Common myeloid progenitor, CD34-positive (primary cell): ENCODE measurements at regions not wholly inside any gene's neighbourhood (a gene's known extent, or its start where the extent isn't known, plus 50 kb on each side); places are given as distances from the start of the nearest gene placed in this dataset.

Experiments
- CTCF ChIA-PET: fragments of 350-600 bp; sonication (Branson Sonifier 250); formaldehyde crosslinking; loops from one replicate; lab custom pipeline; 2021; ENCODE audit warnings: antibody characterized with exemption; lab: Charles Lee
- POLR2A ChIA-PET: fragments of 350-600 bp; sonication (Branson Sonifier 250); formaldehyde crosslinking; loops from one replicate; lab custom pipeline; 2021; ENCODE audit warnings: antibody characterized with exemption; lab: Charles Lee
- DNase-seq, 3 donors: peaks; one replicate each; pipeline versions ENCODE4 v3.0.0 to v3.0.0-alpha.2; 2013
- H3K27ac ChIP-seq, 2 experiments: 1 replicate in 1 of 2; 2 replicates in 1 of 2; pipeline ENCODE4 v1.7.0; 2013; ENCODE audit warnings: inconsistent platforms in 2 of 2, low read length in 2 of 2, mild to moderate bottlenecking in 2 of 2, low read depth in 1 of 2, moderate library complexity in 1 of 2; ENCODE audit not compliant: severe bottlenecking in 2 of 2, insufficient read depth in 1 of 2, poor library complexity in 1 of 2
- H3K27me3 ChIP-seq, 5 experiments: replicated peaks in 2 of 5; 1 replicate in 3 of 5; 2 replicates in 2 of 5; pipeline versions ENCODE4 v1.6.1 to v1.7.0; 2013; ENCODE audit warnings: low read length in 4 of 5, mild to moderate bottlenecking in 2 of 5, moderate library complexity in 2 of 5, inconsistent platforms in 1 of 5; ENCODE audit not compliant: insufficient read depth in 5 of 5, control insufficient read depth in 4 of 5
- H3K36me3 ChIP-seq, 4 experiments: 1 replicate in 2 of 4; 2 replicates in 2 of 4; pipeline versions ENCODE4 v1.6.1 to v1.7.0; 2013; ENCODE audit warnings: low read length in 3 of 4, control low read depth in 1 of 4, mild to moderate bottlenecking in 1 of 4; ENCODE audit not compliant: control insufficient read depth in 4 of 4, insufficient read depth in 4 of 4
- H3K4me1 ChIP-seq, 4 experiments: 1 replicate in 3 of 4; 2 replicates in 1 of 4; pipeline versions ENCODE4 v1.6.1 to v1.7.1; 2013; ENCODE audit warnings: low read length in 3 of 4, mild to moderate bottlenecking in 3 of 4, control low read depth in 1 of 4, inconsistent platforms in 1 of 4, moderate library complexity in 1 of 4; ENCODE audit not compliant: control insufficient read depth in 4 of 4, insufficient read depth in 4 of 4; ENCODE audit errors: control extremely low read depth in 1 of 4
- H3K4me3 ChIP-seq, 7 experiments: 1 replicate in 4 of 7; 2 replicates in 3 of 7; pipeline versions ENCODE4 v1.5.1 to v1.7.0; 2013; ENCODE audit warnings: mild to moderate bottlenecking in 7 of 7, low read length in 6 of 7, moderate library complexity in 6 of 7, inconsistent platforms in 2 of 7, low read depth in 2 of 7, control low read depth in 1 of 7; ENCODE audit not compliant: insufficient read depth in 4 of 7, control insufficient read depth in 1 of 7; ENCODE audit errors: extremely low read depth in 1 of 7
- H3K9me3 ChIP-seq, 5 experiments: 1 replicate in 4 of 5; 2 replicates in 1 of 5; pipeline versions ENCODE4 v1.6.1 to v1.7.1; 2013; ENCODE audit warnings: low read length in 4 of 5, mild to moderate bottlenecking in 2 of 5, inconsistent platforms in 1 of 5, low read depth in 1 of 5, moderate library complexity in 1 of 5; ENCODE audit not compliant: control insufficient read depth in 4 of 5, insufficient read depth in 2 of 5; ENCODE audit errors: control extremely low read depth in 1 of 5
- WGBS: methylation state at CpG from one replicate; pipeline ENCODE4 v1.1.5; 2013; ENCODE audit not compliant: insufficient coverage; 5-methylcytosine and 5-hydroxymethylcytosine counted together

DNA sequence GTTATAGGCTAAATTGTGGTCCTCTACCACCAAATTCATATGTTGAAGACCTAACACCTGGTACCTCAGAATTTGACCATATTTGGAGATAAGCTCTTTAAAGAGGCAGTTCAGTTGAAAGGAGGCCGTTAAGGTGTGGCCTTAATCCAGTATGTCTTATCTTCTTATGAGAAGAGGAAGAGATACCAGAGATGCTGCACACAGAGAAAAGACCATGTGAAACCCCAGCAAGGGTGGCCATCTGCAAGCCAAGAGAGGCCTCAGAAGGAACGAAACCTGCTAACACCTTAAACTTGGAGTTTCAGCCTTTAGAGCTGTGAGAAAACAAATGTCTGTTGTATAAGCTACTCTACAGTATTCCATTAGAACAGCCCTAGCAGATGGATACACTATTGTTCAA, 528.1 kb upstream of the DCC start:
- WGBS = 93% methylated on average over 2 of the region's 2 CpGs
- H3K9me3 ChIP-seq = no peaks in the 10 kb centered on the region
- ChIA-PET CTCF (no interaction called here), POLR2A (no interaction called here)
- no peaks in the 10 kb centered on the region for H3K36me3 ChIP-seq
- no peak for DNase-seq
- H3K27me3 ChIP-seq = no peaks in the 10 kb centered on the region
- no peak overlapping the region for H3K4me3 ChIP-seq
- no peaks in the 10 kb centered on the region for H3K4me1 ChIP-seq
- no peak overlapping the region for H3K27ac ChIP-seq

DNA sequence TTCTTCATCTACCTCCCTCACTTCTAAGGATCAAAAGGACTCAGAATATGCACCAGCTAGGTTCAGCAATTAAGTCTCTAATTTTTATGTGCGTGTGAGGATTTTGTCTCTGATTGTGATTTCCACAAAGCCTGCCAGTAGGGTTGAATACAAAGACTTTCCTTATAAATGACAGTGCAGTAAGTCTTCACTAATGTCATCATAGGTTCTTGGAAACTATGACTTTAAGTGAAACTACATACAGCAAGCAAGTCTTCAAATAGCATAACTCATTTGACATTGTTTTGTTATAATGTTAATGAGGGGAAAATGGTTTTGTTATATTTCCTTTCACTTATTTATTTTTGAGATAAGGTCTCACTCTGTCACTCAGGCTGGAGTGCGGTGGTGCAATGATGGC, 526.3 kb upstream of the DCC start:
- POLR2A ChIA-PET = no interaction called here
- WGBS = 100% methylated on average over 1 of the region's 2 CpGs
- Histone ChIP-seq H3K27me3 (no peaks in the 10 kb centered on the region), H3K4me1 (no peaks in the 10 kb centered on the region), H3K9me3 (no peaks in the 10 kb centered on the region), H3K36me3 (no peaks in the 10 kb centered on the region), H3K4me3 (no peak overlapping the region), H3K27ac (no peak overlapping the region)
- CTCF ChIA-PET = no interaction called here
- DNase-seq = no peak

DNA sequence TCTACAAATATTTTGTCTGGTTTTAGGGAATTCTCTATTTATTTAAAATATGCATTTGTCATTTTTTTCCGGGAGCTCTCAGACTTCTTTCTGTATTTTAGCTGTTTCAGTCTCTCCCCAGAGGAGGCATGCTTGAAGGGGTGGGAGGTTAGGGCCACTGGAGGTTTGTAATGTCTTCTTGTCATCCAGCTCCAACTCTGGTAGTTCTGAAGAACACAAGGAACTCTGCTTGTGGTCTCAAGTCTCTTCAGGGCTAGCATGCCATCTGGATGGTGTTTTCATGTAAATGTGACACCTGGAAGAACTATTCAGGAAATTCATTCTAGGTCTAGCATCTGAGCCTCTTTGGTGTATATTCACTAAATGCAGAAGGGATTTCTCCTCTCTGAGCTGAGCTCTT, 518.4 kb upstream of the DCC start:
- Histone ChIP-seq H3K27me3 (no peaks in the 10 kb centered on the region), H3K27ac (no peak overlapping the region), H3K36me3 (no peaks in the 10 kb centered on the region), H3K9me3 (no peaks in the 10 kb centered on the region), H3K4me1 (no peaks in the 10 kb centered on the region), H3K4me3 (no peak overlapping the region)
- CTCF ChIA-PET = interaction anchor here (0.6 kb wide), 1 partner anchor 975 kb away, joined by 3 read pairs; no protein-coding TSS in a partner anchor
- POLR2A ChIA-PET = no interaction called here
- no peak for DNase-seq
- no CpG with 5 or more reads among the region's 1 CpG for WGBS

DNA sequence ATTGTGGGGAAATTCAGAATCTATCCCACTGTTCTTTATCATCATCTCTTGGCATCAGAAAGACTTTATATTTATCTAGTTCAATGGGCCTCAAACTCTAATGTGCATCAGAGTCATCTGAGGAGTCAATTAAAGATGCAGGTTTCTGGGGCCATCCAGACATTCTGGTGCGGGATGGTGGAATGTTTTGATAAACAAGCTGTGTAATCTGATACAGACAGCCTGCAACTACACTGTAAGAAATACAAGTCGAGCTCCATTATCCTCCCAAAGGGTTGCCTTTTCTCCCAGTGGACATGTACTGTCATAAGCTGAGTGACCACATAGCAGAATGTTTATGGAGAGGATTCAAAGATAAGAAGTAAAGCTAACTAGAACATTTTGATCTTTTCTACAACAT, 515.3 kb upstream of the DCC start:
- POLR2A ChIA-PET = no interaction called here
- Histone ChIP-seq H3K9me3 (no peaks in the 10 kb centered on the region), H3K4me3 (no peak overlapping the region), H3K4me1 (no peaks in the 10 kb centered on the region), H3K36me3 (no peaks in the 10 kb centered on the region), H3K27ac (no peak overlapping the region), H3K27me3 (no peaks in the 10 kb centered on the region)
- DNase-seq = no peak
- WGBS = no CpG with 5 or more reads among the region's 2 CpGs
- CTCF ChIA-PET = no interaction called here

DNA sequence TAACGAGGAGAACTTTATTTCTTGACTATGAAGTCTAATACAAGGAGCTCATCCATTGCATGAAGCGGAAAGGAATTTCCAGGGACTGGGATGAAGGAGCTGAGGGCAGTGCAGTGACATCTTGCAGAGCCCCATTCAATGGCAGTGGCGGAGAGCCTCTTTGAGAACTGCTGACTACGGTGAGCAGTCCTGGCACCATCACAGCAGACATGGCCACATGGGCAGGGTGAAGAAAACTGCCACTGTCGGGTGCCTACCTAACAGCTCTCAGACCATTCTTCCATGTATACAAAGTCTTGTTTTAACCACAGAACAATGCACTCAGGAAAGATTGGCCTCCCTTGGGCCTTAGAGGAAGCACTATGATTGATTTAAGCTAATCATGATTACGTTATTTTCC, 506.1 kb upstream of the DCC start:
- no peak for DNase-seq
- Histone ChIP-seq H3K9me3 (no peaks in the 10 kb centered on the region), H3K36me3 (no peaks in the 10 kb centered on the region), H3K4me3 (no peak overlapping the region), H3K27me3 (no peaks in the 10 kb centered on the region), H3K27ac (no peak overlapping the region), H3K4me1 (no peaks in the 10 kb centered on the region)
- ChIA-PET CTCF (no interaction called here), POLR2A (no interaction called here)
- WGBS = 74% methylated on average over 5 of the region's 6 CpGs

DNA sequence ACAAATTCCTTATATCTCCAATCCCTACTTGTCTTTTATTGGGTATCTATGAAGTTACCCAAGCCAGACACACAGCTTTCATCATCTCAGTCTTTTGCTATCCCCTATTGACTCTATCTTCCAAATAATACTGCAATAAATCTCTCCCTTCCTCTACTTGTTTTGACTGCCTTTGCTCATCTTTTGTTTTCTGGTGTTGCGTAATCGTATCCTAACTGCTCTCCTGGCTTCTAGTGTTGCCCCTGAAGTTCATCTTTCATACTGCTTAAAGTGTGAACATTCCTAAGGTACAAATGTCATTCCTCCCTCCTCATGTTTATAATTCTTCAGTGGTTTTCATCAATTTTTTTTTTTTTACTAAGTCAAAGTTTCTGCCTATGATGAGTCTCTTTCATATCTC, 491.3 kb upstream of the DCC start:
- DNase-seq = no peak
- H3K4me3 ChIP-seq = no peak overlapping the region
- POLR2A ChIA-PET = no interaction called here
- no peak overlapping the region for H3K27ac ChIP-seq
- H3K27me3 ChIP-seq = no peaks in the 10 kb centered on the region
- no peaks in the 10 kb centered on the region for H3K4me1 ChIP-seq
- H3K9me3 ChIP-seq = no peaks in the 10 kb centered on the region
- CTCF ChIA-PET = no interaction called here
- H3K36me3 ChIP-seq = no peaks in the 10 kb centered on the region
- WGBS = 100% methylated on average over 2 of the region's 2 CpGs

DNA sequence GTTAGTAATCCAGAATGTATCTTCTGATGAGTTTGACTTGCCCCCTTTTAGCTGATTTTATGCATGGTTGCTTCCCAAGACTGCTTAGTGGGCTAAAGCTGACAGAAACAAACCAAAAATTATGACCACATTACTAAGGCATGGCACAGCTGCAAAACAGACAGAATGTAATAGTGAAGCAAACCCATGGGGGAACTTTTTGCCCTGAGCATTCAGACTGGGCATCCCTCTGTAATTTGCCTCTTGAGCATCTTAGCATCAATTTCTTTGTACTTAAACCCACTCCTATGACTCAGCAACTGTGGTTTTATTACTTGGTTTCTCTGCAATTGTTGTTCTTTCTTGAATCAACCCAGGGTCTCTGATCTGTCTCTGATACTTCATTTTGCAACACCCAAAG, 487.3 kb upstream of the DCC start:
- no peak overlapping the region for H3K4me3 ChIP-seq
- no peaks in the 10 kb centered on the region for H3K36me3 ChIP-seq
- no peaks in the 10 kb centered on the region for H3K4me1 ChIP-seq
- no peaks in the 10 kb centered on the region for H3K27me3 ChIP-seq
- ChIA-PET POLR2A (no interaction called here), CTCF (no interaction called here)
- no peaks in the 10 kb centered on the region for H3K9me3 ChIP-seq
- H3K27ac ChIP-seq = no peak overlapping the region
- no peak for DNase-seq
